D341Med (cell line): ENCODE measurements at regions not wholly inside any gene's neighbourhood (a gene's known extent, or its start where the extent isn't known, plus 50 kb on each side); places are given as distances from the start of the nearest gene placed in this dataset.

ENCODE experiments used
- DNase-seq: peaks from one replicate; pipeline ENCODE4 v3.0.0; 2012; ENCODE audit warnings: low spot score

DNA sequence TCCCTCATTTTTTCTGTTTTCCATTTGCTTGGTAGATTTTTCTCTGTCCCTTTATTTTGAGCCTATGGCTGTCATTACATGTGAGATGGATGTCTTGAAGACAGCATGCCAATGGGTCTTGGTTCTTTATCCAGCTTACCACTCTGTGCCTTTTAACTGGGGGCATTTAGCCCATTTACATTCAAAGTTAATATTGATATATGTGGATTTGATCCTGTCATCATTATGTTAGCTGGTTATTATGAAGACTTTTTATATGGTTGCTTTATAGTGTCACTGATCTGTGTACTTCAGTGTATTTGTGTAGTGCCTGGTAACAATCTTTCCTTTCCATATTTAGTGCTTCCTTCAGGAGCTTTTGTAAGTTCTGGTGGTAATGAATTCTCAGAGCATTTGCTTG is 89.3 kb upstream of the UNC5B start:
- DNase-seq = no peak

DNA sequence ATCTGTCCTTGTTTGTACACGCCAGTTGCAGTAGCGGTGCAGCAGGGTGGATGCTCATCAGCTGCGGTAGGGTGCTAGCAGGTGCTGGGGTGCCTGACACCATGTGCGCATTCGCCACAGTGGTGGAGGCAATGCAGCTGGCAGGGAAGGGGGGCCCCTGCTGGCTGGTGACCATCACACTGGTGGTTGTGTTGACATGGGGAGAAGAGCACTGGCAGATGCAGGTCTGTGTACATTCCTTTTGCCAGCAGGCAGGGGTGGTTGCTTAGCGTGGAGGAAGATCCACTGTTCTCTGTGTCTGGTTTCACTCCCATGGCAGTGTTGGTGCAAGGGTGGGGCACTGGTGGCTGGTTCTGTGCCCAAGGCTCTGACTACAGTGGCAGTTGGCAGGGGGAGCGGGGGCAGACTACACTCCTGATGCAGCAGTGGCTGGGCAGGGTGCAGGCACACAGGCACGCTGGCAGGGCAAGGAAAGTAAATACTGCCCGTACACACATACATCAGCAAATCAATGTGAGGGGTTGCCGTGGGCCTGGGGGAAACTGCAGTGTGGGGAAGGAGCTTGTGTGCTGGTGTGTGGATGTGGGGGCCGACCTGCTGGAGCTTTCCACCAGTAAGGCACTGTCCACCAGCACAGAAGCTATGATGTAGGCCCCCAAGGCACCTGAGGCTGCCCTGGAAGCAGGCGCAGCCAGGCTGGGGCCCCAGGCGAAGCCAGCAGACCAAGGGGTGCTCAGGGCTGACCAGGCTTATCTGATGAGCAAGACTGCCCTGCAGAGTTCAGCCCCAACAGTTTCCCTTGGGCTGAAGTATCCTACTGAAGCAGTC is 87.2 kb upstream of the UNC5B start:
- DNase-seq = no peak

DNA sequence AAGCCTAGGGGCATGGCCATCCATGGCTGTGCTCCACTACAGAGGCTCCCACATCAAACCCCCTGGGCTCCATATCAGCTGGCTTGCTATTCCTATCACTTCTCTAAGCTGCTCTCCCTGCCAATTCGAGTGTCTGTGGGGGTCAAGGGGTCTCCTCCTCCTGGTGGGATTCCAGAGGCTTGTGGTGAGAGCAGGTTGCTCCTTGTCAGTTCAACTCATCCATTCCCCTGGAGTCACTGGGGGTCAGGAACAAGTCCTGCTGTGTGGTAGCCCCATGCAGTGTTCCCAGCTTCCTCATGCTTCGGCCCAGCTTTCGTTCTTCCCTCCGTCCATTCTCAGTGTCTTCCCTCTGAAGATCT is 86.6 kb upstream of the UNC5B start:
- DNase-seq = no peak

DNA sequence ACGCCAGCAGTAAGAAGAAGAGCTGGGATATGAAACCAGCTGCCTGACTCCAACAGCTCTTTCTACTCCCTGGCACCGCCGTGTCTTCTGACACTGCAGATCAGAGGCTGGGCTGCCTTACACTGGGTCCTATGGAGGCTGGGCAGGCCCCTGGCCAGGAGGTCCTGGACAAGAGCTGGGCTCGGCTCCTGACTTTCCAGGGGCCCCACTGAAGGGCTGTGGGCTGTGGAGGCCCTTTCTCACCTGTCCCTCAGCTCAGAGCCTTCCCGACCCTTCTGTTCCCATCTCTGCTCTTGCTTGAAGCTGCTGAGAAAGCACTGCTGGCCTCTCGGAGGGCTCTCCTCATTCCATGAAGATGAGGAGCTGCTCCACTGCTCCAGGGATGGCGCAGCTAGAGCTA is 85.9 kb upstream of the UNC5B start:
- DNase-seq = no peak

DNA sequence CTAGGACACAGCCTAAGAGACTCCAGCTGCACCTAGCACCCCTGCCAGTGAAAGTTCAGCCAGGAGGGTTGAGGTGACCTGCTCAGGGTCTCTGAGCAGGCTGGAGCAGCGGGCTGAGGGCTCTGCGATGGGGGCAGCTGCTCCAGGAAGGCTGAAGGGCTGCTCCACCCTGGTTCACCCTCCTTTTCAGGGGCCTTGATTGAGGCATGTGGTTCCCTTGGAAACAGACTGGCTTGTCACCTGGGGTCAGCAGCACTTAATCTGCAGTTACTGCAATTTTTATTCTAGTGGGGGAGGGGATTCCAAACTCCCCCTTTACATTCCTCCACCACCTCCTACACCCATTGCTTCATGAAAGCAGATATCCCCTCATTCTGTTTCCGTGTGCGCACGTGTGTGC is 85.3 kb upstream of the UNC5B start:
- no peak for DNase-seq

DNA sequence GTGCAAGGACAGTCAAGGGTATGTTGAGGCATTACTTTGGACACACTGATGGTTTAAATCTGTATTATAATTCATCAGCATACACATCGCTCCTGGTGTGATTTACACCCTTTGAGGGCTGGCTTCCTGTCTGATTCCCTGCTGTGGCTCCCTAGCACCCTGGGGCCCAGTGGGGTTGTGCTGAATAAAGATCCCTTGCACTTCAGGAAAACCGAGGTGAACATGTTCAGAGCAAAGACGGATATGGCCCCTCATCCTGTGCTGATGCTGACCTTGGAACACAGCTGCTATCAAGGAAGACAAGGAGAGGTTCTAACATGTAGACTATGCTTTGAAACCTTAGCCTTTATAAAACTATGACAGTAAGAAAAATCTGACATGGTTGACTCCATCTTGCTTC is 84.6 kb upstream of the UNC5B start:
- DNase-seq = no peak

DNA sequence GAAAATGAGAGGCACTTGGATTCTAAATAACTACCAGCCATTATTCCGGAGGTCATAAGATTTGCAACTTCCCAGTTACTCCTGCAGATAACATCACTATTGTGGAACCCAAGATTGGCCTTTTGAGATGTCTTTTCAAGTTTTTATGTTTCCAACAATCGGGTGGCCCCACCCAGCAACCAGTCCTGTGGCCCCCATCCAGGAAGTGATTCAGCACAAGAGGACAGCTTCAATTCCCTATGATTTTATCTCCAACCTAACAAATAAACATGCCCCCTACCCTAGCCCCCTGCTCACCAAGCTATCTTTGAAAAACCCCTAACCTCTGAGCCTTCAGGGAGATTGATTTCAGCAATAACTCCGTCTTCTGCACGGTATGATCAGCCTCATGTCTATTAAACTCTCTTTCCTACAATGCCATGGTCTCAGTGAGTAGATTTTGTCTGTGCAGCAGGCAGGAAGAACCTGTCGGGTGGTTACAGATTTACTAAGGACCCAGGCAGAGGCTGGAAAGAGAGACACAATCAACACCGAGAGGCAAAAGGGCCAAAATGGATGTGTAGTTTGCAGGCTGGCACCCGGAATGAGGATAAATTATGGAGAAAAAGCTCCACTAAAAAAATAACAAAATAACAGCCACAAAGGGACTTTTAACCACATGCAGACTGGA is 83.9 kb upstream of the UNC5B start:
- DNase-seq = no peak

DNA sequence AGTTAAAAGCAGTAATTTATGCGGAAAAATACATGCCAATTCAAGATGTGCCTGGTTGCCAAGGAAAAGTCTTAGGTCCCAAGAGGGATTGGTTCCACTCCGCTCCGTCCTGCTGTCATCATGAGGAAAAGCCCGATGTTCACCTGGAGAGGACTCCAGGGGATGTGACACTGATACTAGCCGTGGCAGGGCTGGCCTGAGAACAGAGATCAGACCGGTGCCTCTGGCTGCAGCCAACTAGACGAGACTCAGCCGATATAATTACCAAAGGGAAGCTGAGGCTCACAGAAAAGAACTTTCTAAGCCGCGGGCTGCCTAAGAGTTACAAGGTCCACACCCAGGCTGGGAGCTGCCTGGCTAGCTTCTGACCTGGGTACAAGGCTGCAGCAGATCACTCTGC is 81.3 kb upstream of the UNC5B start:
- DNase-seq = peak; percentile 1

DNA sequence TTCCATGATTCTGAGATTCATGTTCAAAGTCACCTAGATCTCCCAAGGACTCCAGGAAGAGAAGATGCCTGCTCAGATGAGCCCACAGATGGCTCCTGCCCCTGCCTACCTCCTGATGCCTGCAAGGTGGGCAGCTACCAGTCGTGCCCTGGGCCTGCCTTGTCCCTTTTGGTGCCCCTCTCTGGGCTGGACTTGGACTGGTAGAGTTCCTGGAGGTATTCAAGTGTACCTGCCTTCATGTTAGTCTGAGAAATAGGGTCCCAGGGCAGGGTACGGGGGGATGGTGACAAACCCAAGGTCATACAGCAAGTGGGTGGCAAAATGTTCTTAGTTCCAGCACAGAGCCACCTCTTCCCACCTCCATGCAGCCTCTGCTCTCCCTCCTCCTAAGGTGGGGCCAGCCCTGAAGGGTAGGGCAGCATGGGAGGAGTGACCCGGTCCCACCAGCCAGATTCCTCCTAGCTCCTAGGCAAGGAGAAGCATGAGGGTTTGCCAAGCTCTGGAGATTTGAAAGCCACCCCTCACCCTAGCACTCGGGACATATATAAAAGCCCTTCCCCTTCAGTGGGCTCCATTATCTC is 80.8 kb upstream of the UNC5B start:
- peak; percentile 1 for DNase-seq

DNA sequence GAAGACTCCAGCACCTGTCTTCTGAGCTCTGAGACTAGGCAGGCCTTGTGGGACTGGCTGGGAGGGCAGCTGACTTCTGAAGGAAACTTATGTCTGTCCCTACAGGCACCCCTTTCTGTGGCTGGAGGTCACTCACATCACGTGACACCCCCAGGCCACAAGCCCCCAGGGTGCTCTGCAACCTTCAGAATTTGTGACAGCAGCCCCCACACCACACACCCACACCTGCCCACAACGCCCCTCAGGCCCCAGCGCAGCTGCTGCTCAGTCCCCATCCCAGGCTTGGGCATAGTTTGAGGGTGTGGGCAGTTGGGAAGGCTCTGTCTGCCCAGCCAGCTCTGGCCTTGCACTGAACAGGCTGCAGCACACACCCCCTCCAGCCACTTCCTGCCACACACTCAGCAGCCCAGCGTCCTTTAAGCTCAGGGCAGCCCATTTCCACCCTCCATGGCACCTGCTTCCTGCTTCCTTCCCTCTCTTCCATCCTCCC is 80.0 kb upstream of the UNC5B start:
- peak; percentile 4 for DNase-seq

DNA sequence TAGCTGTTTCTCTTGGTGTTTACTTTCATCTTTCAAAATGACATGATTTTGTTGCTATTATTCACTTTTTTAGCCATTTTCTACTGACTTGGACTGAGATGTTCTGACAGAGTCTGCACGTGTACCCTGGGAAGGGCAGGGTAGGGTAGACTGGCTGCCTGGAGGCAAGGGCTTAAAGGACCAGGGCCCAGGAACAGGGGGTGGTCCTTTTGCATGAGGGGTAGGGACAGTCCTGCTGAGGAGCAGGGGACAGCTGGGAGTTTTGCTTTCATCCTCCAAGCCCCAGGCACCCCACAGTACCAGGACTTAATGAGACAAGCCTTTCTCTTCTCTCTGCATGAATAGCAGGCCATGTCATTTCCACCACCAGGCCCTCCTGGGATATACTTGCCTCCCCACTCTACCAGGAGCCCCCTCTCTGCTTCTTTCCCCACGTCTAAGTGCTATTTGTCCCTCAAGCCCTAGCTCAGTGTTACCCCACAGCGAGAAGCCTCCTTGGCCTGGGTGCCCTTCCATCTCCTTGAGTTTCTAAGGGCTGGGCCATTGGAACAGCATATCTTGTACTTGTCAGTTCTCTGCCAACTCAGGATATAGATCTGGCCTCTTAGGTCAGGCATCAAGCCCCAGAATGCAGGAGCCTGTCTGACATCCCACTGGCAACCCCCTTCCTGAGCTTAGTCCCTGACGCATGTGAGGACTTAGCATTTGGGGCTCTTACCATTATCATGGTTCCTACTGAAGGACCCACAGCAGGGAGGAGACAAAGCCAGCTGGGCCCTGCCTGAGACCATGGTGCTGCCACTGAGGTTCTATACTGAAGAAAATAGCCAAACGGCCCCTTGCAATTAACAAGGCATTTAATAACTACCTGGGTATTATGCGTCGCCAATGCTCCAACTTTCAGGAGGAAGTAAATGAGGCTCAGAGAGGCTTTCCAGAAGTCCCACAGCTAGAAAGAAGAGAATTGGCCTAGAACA is 78.4 kb upstream of the UNC5B start:
- DNase-seq = peak; percentile 2

DNA sequence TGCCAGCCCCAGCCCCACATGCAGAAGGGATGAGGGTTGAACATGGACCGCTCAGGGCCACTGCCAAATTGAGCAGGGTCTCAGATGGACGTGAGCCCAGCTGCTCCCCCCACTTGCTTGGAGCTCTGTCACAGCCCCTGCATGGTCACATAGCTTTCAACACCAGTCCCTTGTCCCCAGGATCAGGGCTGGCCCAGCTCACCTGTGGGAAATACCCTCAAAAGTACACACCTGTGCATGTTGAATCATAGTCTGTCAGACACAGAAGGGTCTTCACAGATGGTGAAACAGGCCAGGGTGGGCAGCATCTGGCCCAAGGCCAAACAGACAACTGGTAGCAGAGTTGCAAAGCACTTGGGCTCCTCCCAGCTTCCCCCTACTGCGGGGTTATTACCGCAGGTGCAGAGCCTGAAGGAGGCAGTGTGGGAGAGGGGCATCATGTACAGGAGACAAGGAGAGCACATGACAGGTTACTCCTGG is 77.6 kb upstream of the UNC5B start:
- peak; percentile 5 for DNase-seq

DNA sequence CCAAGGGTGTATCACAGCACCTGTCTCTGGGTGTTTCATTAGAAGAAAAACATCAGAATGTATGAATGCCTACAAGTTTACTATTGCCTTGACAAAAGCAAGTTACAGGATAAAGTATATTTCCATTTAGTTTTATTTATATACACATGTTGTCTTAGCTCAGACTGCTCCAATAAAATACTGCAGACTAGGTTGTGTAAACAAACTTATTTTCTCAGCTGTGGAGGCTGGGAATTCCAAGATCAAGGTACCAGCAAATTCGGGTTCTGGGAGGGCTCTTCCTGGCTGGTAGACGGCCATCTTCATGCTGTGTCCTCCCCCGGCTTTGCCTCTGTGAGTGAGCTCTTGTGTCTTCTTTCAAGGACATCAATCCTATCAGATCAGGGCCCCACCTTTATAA is 77.1 kb upstream of the UNC5B start:
- peak; percentile 0 for DNase-seq

DNA sequence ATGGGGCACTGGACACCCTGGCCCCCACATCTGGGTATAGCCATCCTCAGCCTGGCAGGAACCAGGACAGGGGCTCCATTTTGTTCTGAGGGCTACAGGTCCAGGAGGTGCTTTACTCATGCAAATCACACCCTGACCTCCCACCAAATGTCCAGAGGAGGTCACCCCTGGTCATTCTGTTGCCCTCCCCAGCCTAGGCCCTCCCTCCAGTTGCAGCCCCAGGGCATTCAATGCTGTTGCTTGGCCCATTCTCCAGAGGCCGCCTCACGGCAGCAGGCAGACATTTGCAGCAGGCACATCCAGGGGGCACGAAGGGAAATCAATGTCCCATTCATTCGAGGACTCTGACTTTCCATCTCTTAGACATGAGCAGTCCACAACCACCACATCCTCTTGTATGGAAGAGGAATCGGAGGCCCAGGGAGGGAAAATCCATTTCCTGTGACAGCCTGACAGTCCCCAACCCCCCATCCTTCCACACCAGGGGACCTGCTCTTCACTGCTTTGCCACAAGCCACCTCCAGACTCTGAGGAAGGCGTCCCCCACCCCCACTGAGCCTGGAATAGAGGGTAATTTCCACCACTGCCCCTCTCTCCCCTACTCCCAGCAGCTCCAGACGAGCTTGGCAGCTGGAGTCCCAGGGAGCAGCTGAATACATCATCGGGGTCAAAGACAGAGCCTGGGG is 76.2 kb upstream of the UNC5B start:
- DNase-seq = no peak

DNA sequence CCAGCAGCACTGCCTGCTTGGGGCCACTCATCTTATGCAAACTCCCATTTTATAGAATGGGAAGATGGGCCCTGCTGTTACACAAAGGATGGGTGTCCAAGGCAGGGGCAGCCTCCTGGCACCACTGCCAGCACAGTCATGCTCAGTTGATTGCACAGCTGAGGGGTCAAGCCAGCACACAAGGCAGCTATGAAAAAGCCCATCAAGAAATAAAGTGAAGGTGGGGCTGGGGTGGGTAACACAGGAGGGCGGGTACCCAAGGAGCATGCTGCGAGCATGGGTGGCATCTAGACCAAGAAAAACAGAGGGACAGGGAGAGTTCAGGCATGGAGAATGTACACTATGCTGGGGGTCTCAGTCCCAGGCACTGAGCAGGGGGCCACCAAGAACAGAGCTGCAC is 74.7 kb upstream of the UNC5B start:
- no peak for DNase-seq

DNA sequence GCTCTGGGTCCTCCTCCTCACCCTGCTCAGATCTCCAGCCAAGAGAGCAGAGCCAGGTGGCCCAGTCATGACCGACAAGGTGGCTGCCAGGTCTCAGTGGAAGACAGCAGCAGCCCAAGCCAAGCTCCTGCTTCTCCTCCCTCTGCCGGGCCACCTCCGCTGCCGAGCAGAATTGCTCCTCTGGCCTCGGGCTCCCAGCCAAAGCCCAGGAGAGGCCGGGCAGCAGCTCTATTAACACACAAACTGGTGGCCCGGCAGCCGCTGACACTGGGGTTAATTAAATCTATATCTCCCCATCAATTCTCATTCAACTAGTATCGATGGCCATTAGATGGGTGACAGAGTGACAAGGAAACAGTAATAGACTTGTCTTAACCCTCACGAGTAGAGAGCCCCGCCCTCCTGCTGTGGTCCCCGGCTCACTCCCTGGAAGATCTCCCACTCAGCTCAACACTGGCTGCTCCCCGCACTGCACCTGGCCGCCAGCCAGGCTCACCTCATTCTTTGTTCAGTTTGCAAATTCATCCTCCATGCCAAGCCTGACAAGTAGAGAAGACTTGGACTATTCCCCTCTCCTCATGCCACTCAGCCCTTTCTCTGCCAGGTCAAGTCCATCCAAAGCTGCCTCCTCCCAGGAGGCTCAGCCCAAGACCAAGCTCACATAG is 74.1 kb upstream of the UNC5B start:
- no peak for DNase-seq

DNA sequence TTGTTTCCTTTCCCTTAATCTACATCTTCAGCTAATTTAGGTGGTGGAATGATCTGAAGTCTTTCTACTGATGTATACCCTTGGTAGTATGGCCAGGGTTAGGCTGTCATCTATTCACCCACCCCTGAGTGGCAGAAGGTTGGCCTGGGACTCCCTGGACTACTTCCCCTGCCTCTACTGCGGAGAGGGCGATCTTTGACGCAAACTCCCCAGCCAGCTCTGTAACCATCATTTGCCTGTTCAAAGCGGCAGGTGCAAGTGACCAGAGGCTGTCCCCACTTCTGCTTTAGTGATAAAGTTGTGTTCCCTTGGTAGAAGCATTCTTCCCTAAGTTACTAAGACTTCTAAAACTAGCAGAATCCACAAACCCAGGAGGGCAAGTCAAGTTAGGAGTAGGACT is 70.8 kb upstream of the UNC5B start:
- no peak for DNase-seq

DNA sequence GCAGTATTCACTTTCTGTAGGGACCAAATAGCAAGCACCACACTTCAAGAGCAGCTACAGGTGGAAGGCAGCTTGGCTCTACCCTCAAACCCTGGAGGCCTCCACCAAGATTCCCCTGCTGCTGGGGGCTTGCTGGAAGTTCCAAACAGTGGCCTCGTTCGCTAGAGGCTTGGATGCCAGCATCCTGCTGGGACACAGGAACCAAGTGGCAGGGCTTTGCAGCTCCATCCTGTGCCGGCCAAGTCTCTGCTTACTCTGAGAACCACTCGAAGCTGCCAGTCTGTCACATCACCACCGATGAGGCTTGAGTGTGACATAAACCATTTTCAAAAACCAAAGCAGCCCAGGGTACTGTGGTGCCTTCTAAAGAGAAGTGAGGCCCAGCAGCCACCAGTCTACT is 69.2 kb upstream of the UNC5B start:
- DNase-seq = no peak

DNA sequence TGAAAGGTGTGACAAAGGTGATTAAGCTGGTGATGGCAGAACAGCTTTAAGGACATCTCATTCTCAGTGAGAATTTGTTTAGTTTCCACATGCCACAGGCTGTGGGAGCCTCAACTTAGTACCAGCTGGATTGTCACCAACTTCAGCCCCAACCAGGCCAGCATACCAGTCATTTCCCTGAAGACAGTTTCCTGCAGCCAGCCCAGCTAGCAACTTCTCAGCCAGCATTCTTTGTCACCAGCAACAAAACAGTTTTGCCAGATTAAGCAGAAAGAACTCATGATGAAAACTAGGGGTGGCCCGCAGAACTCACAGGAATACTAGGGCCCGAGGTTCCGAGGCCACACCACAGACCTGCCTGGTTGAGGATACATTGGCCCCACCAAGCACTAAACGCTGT is 68.8 kb upstream of the UNC5B start:
- DNase-seq = no peak

DNA sequence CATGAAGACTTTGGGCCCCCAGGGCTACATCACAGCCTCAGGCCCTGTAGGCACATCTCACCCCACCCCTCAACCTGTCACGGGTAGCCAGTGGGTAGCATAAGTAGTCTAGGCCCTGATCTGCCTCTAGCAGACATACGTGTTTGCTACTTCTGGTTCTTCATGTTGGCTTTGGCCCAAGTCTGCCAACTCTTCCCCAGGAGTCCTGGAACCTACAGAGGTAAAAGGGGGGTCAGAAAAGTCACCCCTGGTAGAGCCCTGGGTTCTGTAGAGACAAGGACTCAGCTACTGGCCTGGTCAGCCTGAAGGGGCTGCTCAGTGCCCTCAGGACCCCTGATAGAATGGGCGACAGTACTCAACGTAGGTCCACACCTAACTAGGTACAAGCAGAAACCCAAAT is 67.5 kb upstream of the UNC5B start:
- no peak for DNase-seq
